Ovary (tissue), 3 donors: ENCODE measurements at regions not wholly inside any gene's neighbourhood (a gene's known extent, or its start where the extent isn't known, plus 50 kb on each side); places are given as distances from the start of the nearest gene placed in this dataset.

Experiments used
- POLR2A ChIP-seq: fragments of 450-650 bp; IDR thresholded peaks from one replicate; pipeline ENCODE4 v1.6.1; 2017; ENCODE audit warnings: antibody characterized with exemption, mild to moderate bottlenecking, moderate library complexity
- TF ChIP-seq, protein P1 (sequence below), 3 donors: fragments of 450-650 bp in 2 of 3; fragments of 200-600 bp in 1 of 3; IDR thresholded peaks; one replicate each; pipeline versions ENCODE4 v1.5.1 to v1.8.0; 2016 to 2022; ENCODE audit warnings: antibody characterized with exemption in 3 of 3, mild to moderate bottlenecking in 1 of 3
- donor health status: DM: no; HTN: no; CAD: no.

DNA sequence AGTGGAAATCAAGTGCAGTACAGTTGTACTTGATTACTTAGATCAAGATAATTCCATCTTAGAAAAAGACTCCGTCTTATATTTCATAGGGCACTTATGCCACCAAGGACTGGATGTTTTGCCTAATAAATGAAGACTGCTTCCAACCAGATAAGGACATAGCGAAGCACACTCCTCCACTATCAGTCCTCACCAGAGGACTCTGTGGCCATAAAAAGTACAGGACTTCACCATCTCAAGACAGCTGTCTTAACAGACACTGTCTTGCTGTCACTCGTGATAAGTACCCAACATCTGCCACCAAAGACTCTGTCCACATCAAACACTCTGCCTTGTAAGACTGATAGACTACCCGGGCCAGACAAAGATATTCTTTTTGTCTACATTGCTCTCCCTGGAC is 352.0 kb downstream of the TRAM1L1 start:
- TF ChIP-seq, protein P1, sequence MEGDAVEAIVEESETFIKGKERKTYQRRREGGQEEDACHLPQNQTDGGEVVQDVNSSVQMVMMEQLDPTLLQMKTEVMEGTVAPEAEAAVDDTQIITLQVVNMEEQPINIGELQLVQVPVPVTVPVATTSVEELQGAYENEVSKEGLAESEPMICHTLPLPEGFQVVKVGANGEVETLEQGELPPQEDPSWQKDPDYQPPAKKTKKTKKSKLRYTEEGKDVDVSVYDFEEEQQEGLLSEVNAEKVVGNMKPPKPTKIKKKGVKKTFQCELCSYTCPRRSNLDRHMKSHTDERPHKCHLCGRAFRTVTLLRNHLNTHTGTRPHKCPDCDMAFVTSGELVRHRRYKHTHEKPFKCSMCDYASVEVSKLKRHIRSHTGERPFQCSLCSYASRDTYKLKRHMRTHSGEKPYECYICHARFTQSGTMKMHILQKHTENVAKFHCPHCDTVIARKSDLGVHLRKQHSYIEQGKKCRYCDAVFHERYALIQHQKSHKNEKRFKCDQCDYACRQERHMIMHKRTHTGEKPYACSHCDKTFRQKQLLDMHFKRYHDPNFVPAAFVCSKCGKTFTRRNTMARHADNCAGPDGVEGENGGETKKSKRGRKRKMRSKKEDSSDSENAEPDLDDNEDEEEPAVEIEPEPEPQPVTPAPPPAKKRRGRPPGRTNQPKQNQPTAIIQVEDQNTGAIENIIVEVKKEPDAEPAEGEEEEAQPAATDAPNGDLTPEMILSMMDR (IDR thresholded peaks at IDR 0.05), result no peak
- no peak for TF ChIP-seq POLR2A
